ENCODE measurements at regions not wholly inside any gene's neighbourhood (a gene's known extent, or its start where the extent isn't known, plus 50 kb on each side); places are given as distances from the start of the nearest gene placed in this dataset.
A peak's percentile ranks its signal among the peaks of the same experiment; 100 is the strongest.

DNA sequence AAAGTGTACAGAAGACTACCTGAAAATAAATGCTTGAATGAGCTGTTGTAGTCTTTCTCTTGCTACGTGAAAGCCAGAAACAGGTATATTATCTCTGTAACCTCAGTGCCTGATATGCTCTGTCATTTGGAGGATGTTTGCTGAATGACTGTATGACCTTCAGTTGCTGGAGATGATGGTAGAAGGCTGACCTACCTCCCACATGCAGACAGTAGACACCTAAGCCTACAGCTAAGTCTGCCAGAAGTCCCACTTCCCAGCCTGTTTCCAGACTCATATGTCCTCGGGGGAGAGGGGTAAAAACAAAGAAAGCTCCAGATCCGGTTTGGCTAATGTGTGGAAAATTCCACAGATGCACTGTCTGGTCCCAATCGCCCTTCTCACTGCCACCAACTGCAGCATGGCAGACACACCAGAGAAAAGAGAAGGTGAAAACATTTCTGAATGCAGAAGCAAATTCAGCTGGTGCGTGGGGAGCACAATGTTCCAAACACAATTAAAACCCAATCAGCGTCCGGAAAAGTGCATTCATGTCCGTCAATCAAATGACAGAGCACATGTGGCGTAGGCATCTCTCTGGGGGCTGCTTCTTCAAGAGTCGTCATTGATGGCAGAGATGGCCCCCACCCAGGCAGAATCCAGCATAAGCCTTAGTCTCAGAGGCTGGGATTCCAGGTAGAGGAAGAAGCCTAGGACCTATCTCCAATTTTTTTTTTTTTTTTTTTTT is 76.3 kb upstream of the TBX3 start:
- DNase-seq = no peak

DNA sequence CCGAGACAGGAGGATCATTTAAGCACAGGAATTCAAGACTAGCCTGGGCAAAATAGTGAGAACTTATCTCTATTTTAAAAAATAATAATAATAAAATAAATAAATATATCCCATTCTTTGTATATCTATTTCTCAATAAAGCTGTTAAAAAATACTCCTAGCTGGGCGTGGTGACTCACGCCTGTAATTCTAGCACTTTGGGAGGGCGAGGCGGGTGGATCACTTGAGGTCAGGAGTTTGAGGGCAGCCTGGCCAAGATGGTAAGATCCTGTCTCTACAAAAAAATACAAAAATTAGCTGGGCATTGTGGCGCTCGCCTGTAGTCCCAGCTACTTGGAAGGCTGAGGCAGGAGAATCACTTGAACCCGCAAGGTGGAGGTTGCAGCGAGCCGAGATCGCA is 75.7 kb upstream of the TBX3 start:
- DNase-seq = no peak

DNA sequence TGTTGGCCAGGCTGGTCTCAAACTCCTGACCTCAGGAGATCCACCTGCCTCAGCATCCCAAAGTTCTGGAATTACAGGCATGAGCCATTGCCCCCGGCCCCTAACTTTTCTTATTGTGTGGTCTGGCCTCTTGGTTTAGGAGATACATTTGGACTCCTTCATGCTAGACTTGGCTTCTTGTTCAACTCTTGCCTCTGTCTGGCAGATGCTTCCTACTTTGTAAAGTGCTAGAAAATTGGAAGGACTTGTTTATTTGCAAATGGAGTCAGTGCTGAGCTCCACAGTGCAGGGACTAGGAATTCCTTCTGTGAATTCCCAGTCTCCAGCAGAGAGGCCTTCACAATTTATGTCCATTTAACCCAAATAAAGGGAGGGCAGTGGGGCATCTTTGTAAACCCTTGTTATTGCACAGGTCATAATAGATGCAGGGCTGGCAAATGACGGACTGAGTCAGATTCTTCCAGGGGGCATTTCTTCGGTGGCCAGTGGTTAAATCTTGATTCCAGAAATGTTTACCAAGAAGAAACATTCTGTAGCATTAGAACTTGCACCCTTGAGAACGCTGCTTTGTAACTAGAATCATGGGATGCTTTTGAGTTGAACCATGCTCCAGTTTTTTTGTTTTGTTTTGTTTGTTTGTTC is 73.8 kb upstream of the TBX3 start:
- DNase-seq = no peak

DNA sequence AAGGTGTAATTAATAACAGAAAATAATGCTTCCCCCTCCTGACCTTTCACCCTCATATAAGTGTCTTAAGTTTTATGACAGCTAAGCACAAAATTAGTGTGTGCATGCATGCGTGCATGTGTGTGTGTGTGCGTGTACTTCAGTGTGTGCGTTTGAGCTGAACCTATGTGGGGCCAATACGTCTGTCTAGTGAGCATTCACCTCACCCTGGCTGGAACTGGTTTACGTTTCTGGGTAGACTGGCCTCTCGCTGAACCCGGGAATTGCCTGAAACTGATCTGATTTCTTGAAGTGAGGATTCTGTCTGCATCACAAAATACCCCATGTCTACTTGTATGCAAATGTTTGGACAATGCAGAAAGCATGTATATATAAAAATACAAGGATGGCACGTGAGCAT is 68.2 kb upstream of the TBX3 start:
- DNase-seq = no peak

DNA sequence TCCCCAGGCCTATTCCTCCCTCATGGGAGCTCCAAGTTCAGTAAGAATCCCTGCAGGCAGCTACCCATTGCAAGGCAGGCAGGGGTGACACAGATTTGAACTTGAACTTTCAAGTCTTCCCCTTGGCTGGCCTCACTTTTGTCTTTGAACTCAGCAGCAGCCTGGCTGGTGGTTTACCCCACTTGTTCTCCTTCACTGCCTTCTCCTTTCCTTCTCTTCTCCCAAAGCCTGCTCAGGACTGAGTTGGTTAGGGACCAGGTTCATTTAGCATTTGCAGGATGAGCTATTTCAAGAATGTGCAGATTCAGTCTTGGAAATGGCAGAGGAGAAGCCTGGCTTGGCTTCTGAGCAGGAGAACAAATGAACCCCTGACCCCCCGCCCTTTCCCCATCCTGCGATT is 67.7 kb upstream of the TBX3 start:
- no peak for DNase-seq

DNA sequence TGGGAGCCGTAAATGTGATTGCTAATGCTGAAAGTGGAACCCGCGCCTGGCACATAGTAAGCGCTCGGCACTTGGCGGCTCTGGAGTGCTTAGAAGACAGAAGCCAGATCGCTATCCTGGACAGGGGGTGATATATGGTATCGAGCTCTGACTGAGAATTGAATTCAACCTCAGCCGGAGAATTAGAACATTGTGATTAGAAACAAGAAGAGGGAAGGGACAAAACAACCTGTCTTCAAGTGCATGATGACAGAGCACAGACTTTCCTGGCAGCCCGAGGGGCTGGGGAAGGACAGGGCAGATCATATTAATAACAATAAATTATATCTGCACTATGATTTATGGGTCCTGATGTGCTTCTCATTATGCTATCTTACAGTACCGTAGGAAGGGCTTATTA is 66.9 kb upstream of the TBX3 start:
- no peak for DNase-seq

DNA sequence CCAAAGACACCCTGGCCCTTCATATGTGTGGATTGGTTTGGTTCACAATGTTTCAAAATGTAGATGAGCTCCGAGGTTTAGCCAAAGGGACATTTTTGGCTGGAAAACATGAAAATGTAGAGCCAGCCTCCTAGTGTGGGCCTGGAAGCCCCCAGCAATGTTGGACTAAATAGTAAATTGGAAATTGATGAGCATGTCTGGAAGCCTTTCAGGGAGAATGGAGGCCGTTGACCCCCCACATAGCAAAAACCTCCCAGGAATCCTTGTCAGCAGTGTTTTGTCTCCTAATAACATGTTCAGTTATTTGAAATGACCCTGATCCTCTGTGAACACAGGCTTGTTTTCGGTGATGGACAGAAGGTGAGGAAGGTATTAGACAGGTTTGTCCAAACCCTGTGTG is 65.1 kb upstream of the TBX3 start:
- no peak for DNase-seq

DNA sequence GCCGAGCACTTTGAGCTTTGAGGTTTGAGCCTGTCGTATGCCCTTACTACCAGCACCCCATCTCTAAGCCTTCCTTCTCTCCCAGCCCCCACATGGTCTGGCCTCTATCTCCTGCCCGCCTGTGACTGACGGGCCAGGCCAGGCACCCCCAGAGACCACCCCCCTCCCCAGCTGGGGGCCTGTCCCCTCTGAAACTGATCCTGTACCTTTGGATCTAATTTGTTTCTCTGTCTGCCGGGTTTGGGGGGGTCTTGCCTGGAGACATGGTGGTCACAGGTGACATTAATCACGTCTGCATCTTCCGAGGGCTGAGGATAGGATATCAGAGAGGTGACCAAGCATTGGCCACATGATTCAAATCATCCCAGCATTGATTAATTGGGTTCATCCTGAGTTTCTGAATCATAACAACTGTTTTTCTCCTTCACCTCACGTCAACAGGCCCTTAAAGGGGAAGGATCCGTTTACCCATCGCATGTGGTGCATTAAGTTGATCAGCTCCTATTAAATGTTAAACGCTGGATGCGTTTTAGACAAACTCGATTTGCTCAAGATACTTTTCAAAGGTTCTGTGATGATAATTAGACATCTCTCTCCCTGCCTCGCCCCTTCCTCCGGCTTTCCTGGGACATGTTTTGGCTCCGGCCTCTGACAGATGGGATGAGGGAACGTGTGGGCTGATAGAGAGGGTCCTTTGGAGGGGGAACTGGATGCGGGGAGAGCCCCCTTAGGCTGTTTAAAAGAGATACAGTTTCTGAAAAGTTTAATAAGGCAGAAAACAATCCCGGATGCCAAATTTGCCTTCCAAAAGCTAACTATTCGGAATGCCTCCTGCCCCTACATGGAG is 63.3 kb upstream of the TBX3 start:
- no peak for DNase-seq

DNA sequence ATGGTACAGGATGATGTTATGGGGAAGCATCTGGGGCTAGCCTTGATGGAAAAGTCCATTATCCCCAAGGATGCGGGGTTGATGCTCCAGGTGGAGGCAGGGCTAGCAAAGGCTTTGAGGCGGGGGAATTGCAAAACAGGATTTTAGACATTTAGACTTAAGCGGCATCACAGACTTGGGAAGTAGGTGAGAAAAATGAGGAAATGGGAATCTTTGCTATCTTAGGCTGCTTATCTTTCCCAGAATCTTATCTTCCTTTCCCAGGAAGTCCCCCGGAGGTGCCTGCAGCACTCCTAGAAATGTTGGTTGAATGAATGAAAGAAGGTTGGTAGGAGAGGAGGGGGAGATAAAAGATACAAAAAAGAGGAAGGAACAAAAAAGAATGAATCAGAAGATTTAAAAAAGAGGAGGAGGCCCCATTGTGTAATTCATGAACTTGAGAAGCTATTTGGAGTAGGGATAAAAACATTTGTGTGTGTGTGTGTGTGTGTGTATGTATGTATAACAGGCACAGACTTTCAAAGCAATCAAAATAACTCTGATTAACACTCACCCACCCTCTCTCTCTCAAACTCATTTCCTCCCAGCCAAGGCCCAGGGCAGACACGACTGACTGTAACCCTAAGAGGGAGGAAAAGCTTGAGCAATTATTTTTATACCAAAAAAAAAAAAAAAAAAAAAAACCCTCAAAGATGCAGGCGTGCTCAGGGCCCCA is 62.5 kb upstream of the TBX3 start:
- no peak for DNase-seq

DNA sequence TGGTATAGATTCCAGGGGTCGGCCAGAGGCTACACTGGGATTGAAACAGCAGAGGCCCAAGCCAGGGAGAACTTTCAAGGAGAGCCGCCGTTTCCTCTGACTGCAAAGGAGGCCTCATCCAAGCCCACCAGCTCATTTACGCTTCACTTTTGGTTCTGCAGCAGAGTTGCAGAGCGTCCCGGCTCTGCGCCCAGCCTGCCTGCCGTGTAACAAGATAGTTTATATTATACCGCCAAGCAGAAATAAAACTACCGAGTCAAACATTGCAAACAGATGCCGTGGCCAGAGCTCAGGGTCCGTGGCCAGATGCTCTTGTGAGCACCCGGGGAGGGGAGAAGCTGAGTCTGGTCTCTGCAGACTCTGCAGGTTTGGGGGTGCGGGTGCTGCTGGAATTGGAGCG is 60.7 kb upstream of the TBX3 start:
- no peak for DNase-seq

DNA sequence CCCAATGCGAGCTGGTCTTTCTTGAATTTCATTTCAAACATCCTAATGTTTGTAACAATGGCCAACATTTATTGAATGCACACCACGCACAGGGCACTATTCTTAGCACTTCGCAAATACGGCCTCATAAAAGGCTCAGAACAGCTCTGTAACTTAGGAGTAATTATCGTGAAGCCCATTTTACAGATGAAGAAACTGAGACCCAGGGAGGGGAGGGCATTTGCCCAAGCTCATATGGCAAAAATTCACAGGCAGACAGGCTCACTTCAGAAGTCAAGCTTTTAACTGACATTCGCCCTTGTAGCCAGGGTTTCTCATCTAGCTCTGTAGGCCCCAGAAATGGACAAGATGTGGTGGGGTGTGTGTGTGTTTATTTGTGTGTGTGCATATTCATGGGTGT is 60.3 kb upstream of the TBX3 start:
- no peak for DNase-seq

DNA sequence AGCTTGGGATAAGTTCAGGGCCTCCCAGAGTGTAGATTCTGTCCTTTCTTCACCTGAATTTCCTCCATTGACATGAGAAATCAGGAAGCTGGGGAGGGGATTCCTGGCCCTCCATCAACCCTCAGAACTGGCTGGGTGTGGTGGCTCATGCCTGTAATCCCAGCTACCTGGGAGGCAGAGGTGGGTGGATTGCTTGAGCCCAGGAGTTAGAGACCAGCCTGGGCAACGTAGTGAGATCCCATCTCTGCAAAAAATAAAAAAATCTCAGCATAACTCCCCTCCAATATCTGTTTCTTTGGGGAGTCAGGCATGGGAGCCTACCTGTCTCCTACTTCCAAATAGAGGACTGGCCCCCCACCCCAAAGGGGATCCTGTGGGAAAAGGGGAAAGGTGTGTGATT is 59.8 kb upstream of the TBX3 start:
- no peak for DNase-seq

DNA sequence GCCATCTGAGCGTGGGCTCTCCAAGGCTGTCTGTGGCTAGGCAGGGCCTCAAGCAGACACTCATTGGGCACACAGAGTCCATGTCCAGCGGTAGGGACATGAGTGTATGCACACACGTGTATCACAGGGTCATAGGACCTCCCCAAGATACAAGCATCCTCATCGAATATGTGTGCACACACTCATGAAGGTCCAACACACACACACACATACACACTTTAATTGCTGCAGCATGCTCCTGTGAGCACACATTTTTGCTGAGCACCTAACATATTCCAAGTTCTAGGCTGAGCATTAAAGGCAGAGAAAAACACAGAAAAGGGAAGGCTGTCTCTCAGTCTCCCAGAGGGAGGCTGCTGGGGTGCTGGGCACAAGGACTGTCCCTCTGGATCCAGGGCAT is 59.3 kb upstream of the TBX3 start:
- DNase-seq = no peak

DNA sequence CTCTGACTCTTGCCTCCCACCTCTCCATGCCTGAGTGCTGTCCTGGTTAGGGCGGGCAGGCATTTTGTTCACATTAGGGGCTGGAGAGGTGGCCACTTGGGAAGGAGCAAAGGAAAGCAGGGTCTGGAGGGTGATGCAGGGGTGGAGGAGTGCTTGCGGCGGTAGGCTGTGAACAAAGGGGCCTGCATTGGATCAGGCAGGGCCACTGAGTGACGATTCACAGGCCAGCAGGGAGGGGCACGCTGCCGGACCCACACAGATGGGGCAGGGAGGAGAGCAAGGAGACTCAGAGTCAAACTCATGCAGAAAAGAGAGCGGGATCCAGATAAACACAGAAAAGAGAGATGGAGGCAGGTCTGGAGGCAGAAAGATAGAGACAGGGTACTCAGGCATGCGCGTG is 58.4 kb upstream of the TBX3 start:
- no peak for DNase-seq

DNA sequence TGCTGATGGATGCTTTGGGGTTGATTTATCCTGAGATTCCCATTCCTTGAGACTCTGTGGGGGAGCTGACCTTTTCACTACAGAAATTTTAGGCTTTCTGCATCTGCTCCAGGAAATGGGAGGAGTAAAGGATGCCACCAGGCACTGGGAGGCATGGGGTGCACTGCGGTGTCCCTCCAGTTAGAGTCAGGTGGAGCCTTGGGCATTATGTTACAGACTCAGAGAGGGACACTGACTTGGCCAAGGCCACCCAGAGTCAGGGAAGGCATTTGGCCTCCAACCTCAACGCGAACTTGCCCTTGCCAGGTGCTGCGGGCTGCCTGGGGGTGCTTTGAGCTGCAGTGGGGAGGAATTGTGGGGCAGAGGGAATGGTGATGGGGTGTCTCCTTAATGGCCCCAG is 58.0 kb upstream of the TBX3 start:
- no peak for DNase-seq

DNA sequence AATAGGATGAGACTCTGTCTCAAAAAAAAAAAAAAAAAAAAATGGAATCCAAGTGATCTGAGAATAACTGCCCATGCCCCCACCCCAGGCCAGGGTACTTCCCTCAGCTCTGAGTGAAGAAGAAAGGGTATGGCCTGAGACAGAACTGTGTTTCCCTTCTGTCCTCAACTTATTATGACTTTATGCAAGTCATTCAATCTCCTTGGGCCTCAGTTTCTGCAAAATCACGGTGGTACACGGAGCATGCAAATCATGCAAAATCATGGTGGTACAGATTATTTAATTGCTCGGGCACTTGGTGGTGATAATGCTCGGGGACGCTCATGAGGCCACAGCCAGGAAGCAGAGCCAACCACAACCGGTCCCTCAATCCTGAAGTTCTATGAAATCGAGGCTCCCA is 56.5 kb upstream of the TBX3 start:
- no peak for DNase-seq

DNA sequence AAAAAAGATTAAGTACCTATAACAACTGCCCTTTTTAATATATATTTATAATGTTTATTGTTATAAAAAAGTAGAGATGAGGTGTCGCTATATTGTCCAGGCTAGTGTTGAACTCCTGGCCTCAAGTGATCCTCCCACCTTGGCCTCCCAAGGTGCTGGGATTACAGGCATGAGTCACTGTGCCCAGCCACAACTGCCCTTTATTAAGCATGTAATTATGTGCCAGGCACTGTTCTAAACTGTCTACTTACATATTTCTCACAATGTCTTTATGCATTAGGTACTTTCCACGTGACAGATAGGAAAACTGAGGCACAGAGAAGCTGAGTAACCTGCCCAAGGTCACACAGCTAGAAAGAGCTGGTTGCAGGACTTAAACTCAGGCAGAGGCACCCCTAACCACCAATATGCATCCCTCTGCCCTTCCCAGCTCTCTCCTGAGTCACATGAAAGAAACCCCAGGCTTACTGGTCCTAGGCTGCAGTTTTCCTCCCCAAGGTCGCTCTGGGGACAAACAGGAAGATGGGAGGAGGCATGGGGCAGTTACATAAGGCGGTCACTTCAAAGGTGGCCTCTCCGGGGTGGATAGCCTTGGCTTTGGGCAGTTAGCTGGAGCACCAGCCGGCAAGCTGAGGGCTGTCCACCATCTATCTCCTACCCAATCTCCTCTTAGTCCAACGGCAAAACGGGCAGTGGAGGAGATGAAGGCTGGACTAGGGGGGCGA is 54.6 kb upstream of the TBX3 start:
- DNase-seq = no peak

DNA sequence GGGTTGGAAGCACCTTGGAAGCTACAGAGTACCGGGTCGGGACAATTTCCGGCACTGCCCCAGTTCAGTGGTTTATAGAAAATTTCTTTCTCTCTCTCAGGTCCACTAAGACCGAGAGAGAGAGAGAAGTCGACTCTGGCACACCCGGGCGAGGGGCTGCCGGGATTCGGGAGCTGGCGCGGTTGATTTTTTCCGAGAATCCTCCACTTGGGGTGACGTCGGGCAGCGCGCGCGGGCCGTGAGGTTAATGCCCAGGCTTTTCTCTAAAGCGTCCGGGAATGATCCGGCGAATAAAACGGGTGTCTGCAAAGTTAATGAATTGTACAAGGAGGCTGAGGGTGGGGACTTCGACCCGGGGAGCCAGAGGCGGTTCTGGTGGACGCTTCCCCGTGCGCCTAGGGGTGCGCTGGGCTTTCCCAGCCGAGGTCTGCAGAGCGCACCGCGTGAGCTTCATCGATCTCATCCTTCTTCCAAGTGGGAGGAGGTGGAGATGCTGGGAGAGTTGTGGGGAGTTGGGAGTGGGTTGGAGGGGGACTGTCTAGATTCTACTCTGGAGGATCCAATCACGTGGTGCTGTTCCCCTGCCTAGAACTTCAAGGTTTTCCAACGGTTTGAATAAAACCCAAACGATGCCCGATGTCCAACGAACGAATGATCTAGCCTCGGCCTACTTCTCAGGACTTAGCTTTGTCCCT is 51.9 kb upstream of the TBX3 start:
- peak; percentile 66 for DNase-seq

DNA sequence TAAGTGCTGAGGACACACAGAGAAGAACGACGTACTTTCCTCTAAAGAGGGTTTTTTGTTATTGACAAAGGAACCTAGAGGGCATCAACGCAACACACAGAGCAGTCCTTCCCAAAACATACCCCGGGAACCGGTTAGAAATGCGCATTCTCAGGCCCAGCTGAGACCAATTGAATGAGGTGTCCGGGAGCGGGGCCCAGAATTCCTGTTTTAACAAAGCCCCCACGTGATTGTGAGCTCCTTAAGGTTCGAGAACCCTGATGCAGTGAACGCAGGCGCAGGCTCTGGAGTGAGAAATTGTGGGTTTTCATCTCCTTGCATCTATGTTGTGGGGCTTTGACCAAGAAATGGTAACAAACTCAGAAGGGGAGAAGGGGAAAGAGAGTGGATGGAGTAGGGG is 51.0 kb upstream of the TBX3 start:
- DNase-seq = peak; percentile 47

DNA sequence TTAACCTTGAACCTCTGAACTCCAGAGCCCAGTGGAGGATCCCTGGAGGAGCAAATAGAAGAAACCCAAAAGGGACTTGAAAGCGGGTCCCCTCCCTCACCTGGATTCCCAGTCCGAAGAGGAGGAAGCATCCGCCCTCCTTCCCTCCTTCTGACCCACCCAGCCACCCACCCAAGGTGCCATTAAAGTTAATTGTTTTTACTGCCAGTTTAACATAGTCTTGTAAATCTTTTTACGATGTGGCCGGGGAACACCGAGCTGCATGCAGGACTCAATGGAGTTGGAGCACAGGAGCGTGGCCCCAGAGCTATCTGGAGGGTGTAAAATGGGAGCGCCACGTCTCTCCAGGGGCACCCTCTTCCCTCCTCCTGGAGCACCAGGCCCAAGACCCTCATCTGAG is 49.9 kb upstream of the TBX3 start:
- no peak for DNase-seq

Measured in right kidney (tissue), 1 donor.